CD4-positive, CD25-positive, alpha-beta regulatory T cell (primary cell): ENCODE measurements at regions not wholly inside any gene's neighbourhood (a gene's known extent, or its start where the extent isn't known, plus 50 kb on each side); places are given as distances from the start of the nearest gene placed in this dataset.

Source experiments
- ATAC-seq, 2 donors: fragments of 150-1000 bp; cut with Tn5 transposase; one replicate each; pipeline ENCODE4 v1.10.0; 2021; ENCODE audit warnings: low read depth in 2 of 2, moderate number of reproducible peaks in 2 of 2, moderate library complexity in 1 of 2
- DNase-seq, 3 donors: peaks; one replicate each; pipeline versions ENCODE4 v3.0.0 to v3.0.0-alpha.2; 2012 to 2022; ENCODE audit warnings: mixed read lengths in 1 of 3
- H3K27ac ChIP-seq: one replicate; pipeline ENCODE4 v1.7.0; 2013; ENCODE audit warnings: mild to moderate bottlenecking, low read length; ENCODE audit not compliant: insufficient read depth, poor library complexity, severe bottlenecking
- H3K27me3 ChIP-seq: one replicate; pipeline ENCODE4 v1.7.0; 2013; ENCODE audit warnings: low read length; ENCODE audit not compliant: control insufficient read depth, insufficient read depth
- H3K36me3 ChIP-seq: one replicate; pipeline ENCODE4 v1.7.0; 2013; ENCODE audit warnings: mild to moderate bottlenecking, low read length, moderate library complexity; ENCODE audit not compliant: control insufficient read depth, insufficient read depth
- H3K4me1 ChIP-seq: 2 replicates; pipeline ENCODE4 v1.7.0; 2013; ENCODE audit warnings: mild to moderate bottlenecking, low read length; ENCODE audit not compliant: insufficient read depth, control insufficient read depth, poor library complexity, severe bottlenecking
- H3K4me3 ChIP-seq: one replicate; pipeline ENCODE4 v1.7.0; 2013; ENCODE audit warnings: low read depth, mild to moderate bottlenecking, low read length, moderate library complexity
- H3K9me3 ChIP-seq, 2 experiments: 1 replicate in 1 of 2; 2 replicates in 1 of 2; pipeline ENCODE4 v1.7.0; 2013; ENCODE audit warnings: low read length in 2 of 2, mild to moderate bottlenecking in 1 of 2, moderate library complexity in 1 of 2; ENCODE audit not compliant: control insufficient read depth in 2 of 2
- H3K27ac Mint-ChIP-seq, 3 donors: one replicate each; pipeline ENCODE4 v1.8.0; 2020 to 2022; ENCODE audit warnings: mild to moderate bottlenecking in 3 of 3, mixed read lengths in 3 of 3, moderate library complexity in 2 of 3
- H3K27me3 Mint-ChIP-seq: one replicate; pipeline ENCODE4 v1.8.0; 2022; ENCODE audit warnings: mild to moderate bottlenecking, mixed read lengths
- H3K36me3 Mint-ChIP-seq: one replicate; pipeline ENCODE4 v1.8.0; 2020; ENCODE audit warnings: mixed read lengths
- H3K4me1 Mint-ChIP-seq, 4 donors: one replicate each; pipeline ENCODE4 v1.8.0; 2020 to 2022; ENCODE audit warnings: mixed read lengths in 4 of 4, mild to moderate bottlenecking in 1 of 4
- H3K4me3 Mint-ChIP-seq, 4 donors: one replicate each; pipeline ENCODE4 v1.8.0; 2020 to 2022; ENCODE audit warnings: mild to moderate bottlenecking in 4 of 4, mixed read lengths in 4 of 4, moderate library complexity in 3 of 4
- H3K9me3 Mint-ChIP-seq, 7 donors: one replicate each; pipeline ENCODE4 v1.8.0; 2020 to 2022; ENCODE audit warnings: mixed read lengths in 7 of 7, mild to moderate bottlenecking in 3 of 7, moderate library complexity in 2 of 7

DNA sequence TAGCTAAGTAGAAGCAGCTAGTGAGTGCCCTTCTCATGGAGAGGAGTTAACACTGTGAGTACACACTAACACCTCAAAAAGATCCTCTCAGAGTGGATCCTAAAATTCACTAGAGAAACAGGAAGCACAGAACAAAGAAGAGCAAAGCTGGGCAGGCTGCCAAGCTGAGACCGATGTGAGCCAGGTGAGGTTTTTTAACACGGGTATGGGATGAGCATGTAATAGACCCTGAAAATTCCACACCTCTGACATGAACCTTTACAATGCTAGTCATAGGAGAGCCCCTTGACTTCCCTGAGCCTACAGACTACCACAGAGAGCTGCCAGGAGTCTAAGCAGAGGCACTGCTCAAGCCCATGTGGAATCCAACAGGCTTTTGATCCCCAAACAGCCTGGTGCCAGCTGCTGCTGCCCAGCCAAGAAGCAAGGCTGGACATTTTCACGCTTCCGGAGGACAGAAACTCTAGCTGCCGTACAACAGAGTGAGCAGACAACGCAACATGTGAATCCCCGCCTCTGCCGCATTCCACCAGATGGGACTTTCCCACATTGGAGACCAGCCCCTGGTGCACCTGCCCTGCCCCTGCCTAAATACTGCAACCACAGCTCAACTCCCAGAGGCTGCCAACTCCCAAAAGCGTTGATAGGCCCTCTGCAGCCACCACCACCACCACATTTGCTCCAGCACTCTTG is 280.8 kb downstream of the CDH10 start:
- Mint-ChIP-seq H3K36me3 (no peaks in the 10 kb centered on the region), H3K4me1 (no peaks in the 10 kb centered on the region), H3K27ac (no peak overlapping the region), H3K9me3 (peaks cover 0 to 18% (median 12%) of the 10 kb centered on the region in 7 donors), H3K4me3 (no peak overlapping the region), H3K27me3 (no peaks in the 10 kb centered on the region)
- H3K27me3 ChIP-seq, result no peaks in the 10 kb centered on the region
- no peaks in the 10 kb centered on the region for H3K4me1 ChIP-seq
- H3K27ac ChIP-seq, result no peak overlapping the region
- peaks cover 0 to 21% of the 10 kb centered on the region in 2 experiments for H3K9me3 ChIP-seq
- H3K36me3 ChIP-seq, result no peaks in the 10 kb centered on the region
- ATAC-seq (no peak), DNase-seq (no peak)
- no peak overlapping the region for H3K4me3 ChIP-seq

DNA sequence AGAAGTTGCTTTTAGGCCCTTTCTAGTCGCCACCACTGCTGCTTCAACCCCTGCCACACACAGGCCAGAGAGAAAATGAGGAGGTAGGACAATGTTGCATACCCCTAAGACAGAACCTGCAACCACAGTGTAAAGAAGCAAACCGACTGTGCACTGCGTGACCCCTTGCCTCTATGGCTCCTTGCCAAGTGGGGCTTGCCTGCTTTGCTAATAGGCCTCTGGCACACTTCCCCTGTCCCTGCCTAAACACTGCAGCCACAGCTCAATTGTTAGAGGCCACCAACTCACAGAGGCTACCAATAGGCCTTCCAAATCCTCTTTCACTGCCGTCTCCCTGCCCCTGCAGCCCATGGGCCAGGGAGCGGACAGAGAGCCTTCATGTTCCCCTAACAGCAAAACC is 280.1 kb downstream of the CDH10 start:
- no peak overlapping the region for H3K27ac ChIP-seq
- Mint-ChIP-seq H3K4me1 (no peaks in the 10 kb centered on the region), H3K27ac (no peak overlapping the region), H3K9me3 (peaks cover 0 to 18% (median 12%) of the 10 kb centered on the region in 7 donors), H3K36me3 (no peaks in the 10 kb centered on the region), H3K4me3 (no peak overlapping the region), H3K27me3 (no peaks in the 10 kb centered on the region)
- no peaks in the 10 kb centered on the region for H3K36me3 ChIP-seq
- no peak for ATAC-seq
- H3K9me3 ChIP-seq, result peaks cover 0 to 21% of the 10 kb centered on the region in 2 experiments
- no peaks in the 10 kb centered on the region for H3K4me1 ChIP-seq
- H3K4me3 ChIP-seq, result no peak overlapping the region
- DNase-seq, result no peak
- H3K27me3 ChIP-seq, result no peaks in the 10 kb centered on the region

DNA sequence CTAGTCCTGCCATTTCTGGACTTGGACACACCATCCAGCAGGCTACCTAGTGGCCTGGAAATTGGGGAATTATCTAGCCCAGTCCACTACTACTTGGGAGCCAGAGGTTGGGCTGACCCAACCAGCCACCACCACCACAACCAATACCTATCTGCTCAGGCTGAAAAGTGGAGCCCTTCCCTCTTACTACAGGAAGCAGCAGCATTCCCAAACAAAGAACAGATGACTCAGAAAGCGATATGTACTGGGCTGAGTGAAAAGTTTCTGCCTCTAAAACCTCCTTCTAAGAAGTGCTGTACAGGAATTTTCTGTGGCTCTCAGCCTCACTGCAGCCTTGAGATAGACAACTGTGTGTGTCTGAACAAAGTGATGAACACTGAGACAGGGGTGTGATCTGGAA is 279.4 kb downstream of the CDH10 start:
- DNase-seq, result no peak
- H3K4me1 ChIP-seq, result no peaks in the 10 kb centered on the region
- H3K36me3 ChIP-seq, result no peaks in the 10 kb centered on the region
- Mint-ChIP-seq H3K4me3 (no peak overlapping the region), H3K27me3 (no peaks in the 10 kb centered on the region), H3K36me3 (no peaks in the 10 kb centered on the region), H3K9me3 (peaks cover 0 to 18% (median 12%) of the 10 kb centered on the region in 7 donors), H3K27ac (no peak overlapping the region), H3K4me1 (no peaks in the 10 kb centered on the region)
- H3K4me3 ChIP-seq, result no peak overlapping the region
- peaks cover 0 to 21% of the 10 kb centered on the region in 2 experiments for H3K9me3 ChIP-seq
- no peak overlapping the region for H3K27ac ChIP-seq
- no peak for ATAC-seq
- H3K27me3 ChIP-seq, result no peaks in the 10 kb centered on the region

DNA sequence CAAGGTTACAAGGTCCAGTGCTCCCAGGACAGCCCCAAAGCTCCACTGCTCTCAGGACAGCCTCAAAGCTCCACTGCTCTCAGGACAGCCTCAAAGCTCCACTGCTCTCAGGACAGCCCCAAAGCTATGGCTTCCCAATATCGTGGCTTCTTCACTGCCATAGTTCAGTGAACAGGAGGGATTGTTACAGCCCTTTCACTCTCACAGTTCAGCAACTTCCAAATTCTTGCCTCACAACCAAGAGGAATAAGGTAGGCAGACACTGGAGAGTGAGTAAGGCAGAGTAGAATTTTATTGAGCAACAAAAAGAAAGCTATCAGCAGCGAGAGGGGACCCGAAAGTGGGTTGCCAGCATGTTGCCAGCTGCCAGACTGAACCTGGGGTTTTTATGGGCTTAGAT is 277.6 kb downstream of the CDH10 start:
- no peak overlapping the region for H3K27ac Mint-ChIP-seq
- H3K36me3 ChIP-seq, result no peaks in the 10 kb centered on the region
- no peak overlapping the region for H3K27ac ChIP-seq
- H3K36me3 Mint-ChIP-seq, result no peaks in the 10 kb centered on the region
- no peak overlapping the region for H3K4me3 ChIP-seq
- H3K9me3 ChIP-seq, result peaks cover 0 to 18% of the 10 kb centered on the region in 2 experiments
- DNase-seq (no peak), ATAC-seq (no peak)
- peaks cover 0 to 10% (median 6%) of the 10 kb centered on the region in 7 donors for H3K9me3 Mint-ChIP-seq
- H3K4me1 ChIP-seq, result no peaks in the 10 kb centered on the region
- H3K27me3 ChIP-seq, result no peaks in the 10 kb centered on the region
- no peak overlapping the region for H3K4me3 Mint-ChIP-seq
- no peaks in the 10 kb centered on the region for H3K4me1 Mint-ChIP-seq
- no peaks in the 10 kb centered on the region for H3K27me3 Mint-ChIP-seq

DNA sequence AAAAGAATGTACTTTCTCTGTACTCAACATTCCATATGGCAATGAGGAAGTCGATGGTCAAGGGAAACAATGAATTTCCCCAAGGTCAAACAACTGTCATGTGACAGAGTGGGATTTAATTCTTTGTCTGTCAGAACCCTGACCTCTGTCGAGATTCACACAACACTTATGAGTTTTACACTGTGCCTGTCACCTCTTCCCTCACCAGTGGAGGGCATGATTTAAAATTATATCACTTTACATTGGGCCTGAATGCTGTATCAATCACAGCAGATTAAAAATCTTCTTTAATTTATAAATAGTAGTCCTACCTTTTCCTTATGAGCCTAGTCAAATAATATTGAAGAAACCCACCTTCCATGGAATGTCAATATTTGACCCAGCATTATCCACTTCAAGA is 276.7 kb downstream of the CDH10 start:
- Mint-ChIP-seq H3K4me3 (no peak overlapping the region), H3K27ac (no peak overlapping the region), H3K27me3 (no peaks in the 10 kb centered on the region), H3K9me3 (peaks cover 0 to 10% (median 3%) of the 10 kb centered on the region in 7 donors), H3K36me3 (no peaks in the 10 kb centered on the region), H3K4me1 (no peaks in the 10 kb centered on the region)
- H3K4me3 ChIP-seq, result no peak overlapping the region
- peaks cover 0 to 16% of the 10 kb centered on the region in 2 experiments for H3K9me3 ChIP-seq
- H3K27ac ChIP-seq, result no peak overlapping the region
- H3K4me1 ChIP-seq, result no peaks in the 10 kb centered on the region
- no peaks in the 10 kb centered on the region for H3K27me3 ChIP-seq
- no peak for ATAC-seq
- no peak for DNase-seq
- no peaks in the 10 kb centered on the region for H3K36me3 ChIP-seq

DNA sequence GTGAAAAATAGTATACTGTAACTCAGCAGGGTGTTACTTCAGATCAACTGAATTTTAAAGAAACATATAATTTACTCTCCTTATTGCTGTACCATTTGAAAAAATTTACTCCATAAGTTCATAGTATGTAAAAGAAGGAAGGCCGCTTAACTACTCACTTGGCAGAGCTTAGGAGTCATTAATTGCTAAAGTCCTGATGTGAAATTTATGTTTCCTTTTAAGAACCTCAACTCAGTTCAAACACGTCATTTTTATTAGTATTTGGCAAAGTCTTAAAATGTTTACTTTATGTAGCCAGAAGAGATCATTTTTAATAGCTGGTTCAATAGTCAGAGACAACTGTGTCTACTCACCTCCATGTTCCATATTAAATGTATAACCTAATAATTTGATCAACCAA is 268.6 kb downstream of the CDH10 start:
- Histone ChIP-seq H3K36me3 (no peaks in the 10 kb centered on the region), H3K9me3 (no peaks in the 10 kb centered on the region), H3K4me3 (no peak overlapping the region), H3K4me1 (no peaks in the 10 kb centered on the region), H3K27ac (no peak overlapping the region), H3K27me3 (no peaks in the 10 kb centered on the region)
- Mint-ChIP-seq H3K36me3 (no peaks in the 10 kb centered on the region), H3K27me3 (no peaks in the 10 kb centered on the region), H3K4me3 (no peak overlapping the region), H3K4me1 (no peaks in the 10 kb centered on the region), H3K27ac (no peak overlapping the region), H3K9me3 (peaks cover 0 to 23% (median 7%) of the 10 kb centered on the region in 7 donors)
- ATAC-seq (no peak), DNase-seq (no peak)

DNA sequence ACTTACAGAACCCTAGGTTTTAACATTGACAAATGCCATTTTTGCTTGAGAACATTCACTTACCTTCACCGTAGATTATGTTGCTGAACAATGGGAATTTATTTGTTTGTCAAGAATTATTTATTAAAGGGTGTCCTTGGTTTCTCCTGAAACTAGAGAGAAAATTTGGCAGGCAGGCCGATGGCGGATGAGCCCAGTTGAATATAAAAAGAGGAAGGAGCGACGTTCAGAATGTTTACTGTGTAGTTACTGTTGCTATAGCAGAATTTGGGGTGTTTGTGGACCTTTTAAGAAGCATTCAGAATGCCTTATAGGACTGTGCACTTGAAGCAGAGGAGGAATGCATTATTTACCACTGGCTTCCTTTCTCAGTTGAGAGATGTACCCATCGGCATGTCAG is 268.2 kb downstream of the CDH10 start:
- no peaks in the 10 kb centered on the region for H3K4me1 Mint-ChIP-seq
- Histone ChIP-seq H3K36me3 (no peaks in the 10 kb centered on the region), H3K4me1 (no peaks in the 10 kb centered on the region), H3K9me3 (no peaks in the 10 kb centered on the region), H3K27ac (no peak overlapping the region), H3K4me3 (no peak overlapping the region), H3K27me3 (no peaks in the 10 kb centered on the region)
- ATAC-seq (no peak), DNase-seq (no peak)
- no peaks in the 10 kb centered on the region for H3K27me3 Mint-ChIP-seq
- no peaks in the 10 kb centered on the region for H3K36me3 Mint-ChIP-seq
- H3K9me3 Mint-ChIP-seq, result peaks cover 0 to 23% (median 7%) of the 10 kb centered on the region in 7 donors
- H3K27ac Mint-ChIP-seq, result no peak overlapping the region
- H3K4me3 Mint-ChIP-seq, result no peak overlapping the region

DNA sequence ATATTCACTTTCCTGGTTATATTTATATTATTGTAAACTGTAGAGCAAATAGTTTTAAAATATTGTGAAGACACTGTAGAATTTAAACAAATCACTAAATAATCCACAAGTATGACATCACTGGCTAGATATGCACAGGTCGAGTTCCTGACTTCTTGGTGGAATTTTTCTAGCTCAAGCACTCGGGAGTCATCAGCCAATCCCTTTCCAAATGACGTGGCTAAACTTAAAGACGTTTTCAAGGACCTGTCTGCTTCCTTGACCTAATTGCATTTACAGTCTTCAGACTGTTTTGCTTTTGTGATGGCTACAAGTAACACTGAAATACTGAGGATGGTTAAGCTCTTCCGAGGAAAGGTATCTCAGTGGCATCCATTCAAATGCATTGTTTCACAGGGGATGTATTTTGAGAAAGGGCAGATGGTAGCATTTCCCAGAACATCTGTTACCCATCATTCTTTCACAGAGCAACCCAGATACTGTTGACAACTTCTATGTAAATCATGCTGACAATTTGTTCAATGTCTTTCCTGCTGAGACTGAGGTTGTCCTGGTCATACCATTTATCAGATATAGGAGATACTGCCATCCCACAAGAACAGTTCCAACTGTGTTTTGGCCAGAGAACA is 262.8 kb downstream of the CDH10 start:
- Histone ChIP-seq H3K4me1 (no peaks in the 10 kb centered on the region), H3K36me3 (no peaks in the 10 kb centered on the region), H3K4me3 (no peak overlapping the region), H3K9me3 (no peaks in the 10 kb centered on the region), H3K27ac (no peak overlapping the region), H3K27me3 (no peaks in the 10 kb centered on the region)
- no peak for DNase-seq
- Mint-ChIP-seq H3K27ac (no peak overlapping the region), H3K27me3 (no peaks in the 10 kb centered on the region), H3K36me3 (no peaks in the 10 kb centered on the region), H3K4me1 (no peaks in the 10 kb centered on the region), H3K4me3 (no peak overlapping the region), H3K9me3 (peaks cover 1 to 25% (median 3%) of the 10 kb centered on the region in 7 donors)
- ATAC-seq, result no peak
